ENCODE measurements at regions not wholly inside any gene's neighbourhood (a gene's known extent, or its start where the extent isn't known, plus 50 kb on each side); places are given as distances from the start of the nearest gene placed in this dataset.

- ChIA-PET CTCF (interaction anchor here (0.6 to 1.0 kb wide), 2 partner anchors 111 to 126 kb away, joined by 3 to 5 read pairs; no protein-coding TSS in a partner anchor), POLR2A (ENCODE audit: unreplicated experiment) (interaction anchor here (0.6 to 0.7 kb wide), 2 partner anchors 12 to 59 kb away, joined by 3 to 4 read pairs; no protein-coding TSS in a partner anchor)
- no peak for TF ChIP-seq EZH2phosphoT487 (IDR thresholded peaks at IDR 0.05; ENCODE audit: borderline replicate concordance, low read length)
- peak; percentile 92 for TF ChIP-seq CTCF (conservative IDR thresholded peaks at IDR 0.05; ENCODE audit: low read depth, low read length)
- Histone ChIP-seq H3F3A (ENCODE audit: low read length, unreplicated experiment) (no peaks in the 10 kb centered on the region), H3K4me1 (ENCODE audit: insufficient read depth, low read length) (peaks cover 52% of the 10 kb centered on the region), H2AFZ (ENCODE audit: low read length) (peak overlapping the region; percentile 28; the same call in 1 of the 2 replicates), H3K27me3 (ENCODE audit: low read length) (no peaks in the 10 kb centered on the region), H4K20me1 (ENCODE audit: low read length) (no peaks in the 10 kb centered on the region), H3K4me2 (ENCODE audit: low read length) (peak overlapping the region; percentile 11; the same call in 1 of the 2 replicates), H3K9me3 (ENCODE audit: low read length) (no peaks in the 10 kb centered on the region), H3K4me3 (ENCODE audit: low read length) (no peak overlapping the region), H3K9ac (ENCODE audit: low read length) (no peak overlapping the region), H3K9me2 (replicated peaks; ENCODE audit: low read length) (no peaks in the 10 kb centered on the region), H3K27ac (ENCODE audit: low read length) (peak overlapping the region; percentile 22), H3K36me3 (ENCODE audit: low read depth, low read length) (no peaks in the 10 kb centered on the region), H3K79me2 (ENCODE audit: low read length) (no peaks in the 10 kb centered on the region)
- ATAC-seq (peak; percentile 23; the same call in 1 of the 2 replicates), DNase-seq (peak; percentile 70)
- intact Hi-C loops (cut with micrococcal nuclease), result loop anchor here (5.0 kb wide), 1 partner anchor 33 kb away; no protein-coding TSS in a partner anchor
- BruUV-seq (replicated peaks), result no TSS peak
Observed at GRCh38 chr3:101069901-101070798, 76.9 kb upstream of the ABI3BP start.

DNA sequence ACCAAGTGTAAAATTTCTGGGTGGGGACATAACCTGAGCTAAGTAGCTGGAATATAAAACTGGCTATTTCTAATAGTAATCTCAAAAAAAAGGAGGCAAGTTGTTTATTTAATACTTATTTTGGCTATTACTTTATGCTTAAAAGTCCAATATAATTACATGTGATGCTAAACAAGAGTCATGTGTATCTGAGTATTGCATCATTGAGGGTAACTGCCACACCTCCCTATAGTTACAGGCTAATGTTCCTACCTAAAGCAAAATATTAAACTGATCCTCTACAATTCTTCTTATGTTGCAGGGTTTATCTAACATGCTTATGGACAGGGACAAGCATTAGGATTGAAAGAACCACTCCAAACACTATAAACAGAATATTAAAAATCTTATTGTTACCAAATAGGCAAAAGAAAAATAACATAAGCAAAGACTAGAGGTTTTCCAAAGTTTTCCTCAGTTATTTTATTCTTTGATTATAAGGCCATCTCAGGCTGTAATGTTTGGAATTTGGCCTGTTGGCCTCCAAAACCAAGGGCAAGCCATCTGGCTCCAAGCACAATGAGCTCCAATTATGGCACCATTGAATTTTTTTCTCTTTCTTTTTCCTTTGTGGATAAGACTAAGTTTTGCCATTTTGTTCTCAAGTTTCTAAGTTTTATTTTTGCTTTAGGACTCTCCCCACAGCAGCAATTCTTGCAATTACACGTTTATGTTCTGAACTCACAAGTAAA, 75.8 kb upstream of the ABI3BP start:
- no peak overlapping the region for H3K27ac ChIP-seq (ENCODE audit: low read length)
- BruUV-seq (replicated peaks), result no TSS peak
- H3K79me2 ChIP-seq (ENCODE audit: low read length), result no peaks in the 10 kb centered on the region
- H3K36me3 ChIP-seq (ENCODE audit: low read depth, low read length), result no peaks in the 10 kb centered on the region
- H3K9ac ChIP-seq (ENCODE audit: low read length), result no peak overlapping the region
- H2AFZ ChIP-seq (ENCODE audit: low read length), result no peak overlapping the region
- CTCF ChIA-PET, result interaction anchor here (0.7 kb wide), 1 partner anchor 127 kb away, joined by 3 read pairs; no protein-coding TSS in a partner anchor
- no peaks in the 10 kb centered on the region for H3K9me3 ChIP-seq (ENCODE audit: low read length)
- ATAC-seq, result no peak
- intact Hi-C loops (cut with micrococcal nuclease), result no loop called here
- no peaks in the 10 kb centered on the region for H3K27me3 ChIP-seq (ENCODE audit: low read length)
- peaks cover 57% of the 10 kb centered on the region for H3K4me1 ChIP-seq (ENCODE audit: insufficient read depth, low read length)
- H3K4me2 ChIP-seq (ENCODE audit: low read length), result no peak overlapping the region
- no peaks in the 10 kb centered on the region for H3F3A ChIP-seq (ENCODE audit: low read length, unreplicated experiment)
- H3K9me2 ChIP-seq (replicated peaks; ENCODE audit: low read length), result no peaks in the 10 kb centered on the region
- H4K20me1 ChIP-seq (ENCODE audit: low read length), result no peaks in the 10 kb centered on the region
- POLR2A ChIA-PET (ENCODE audit: unreplicated experiment), result interaction anchor here (0.6 kb wide), 2 partner anchors 13 to 21 kb away, joined by 4 read pairs; no protein-coding TSS in a partner anchor
- no peak overlapping the region for H3K4me3 ChIP-seq (ENCODE audit: low read length)
- DNase-seq, result no peak
- TF ChIP-seq CTCF (conservative IDR thresholded peaks at IDR 0.05; ENCODE audit: low read depth, low read length) (no peak), EZH2 (IDR thresholded peaks at IDR 0.05; ENCODE audit: low read length, unreplicated experiment) (no peak)

Data from PC-3 (cell line).